Neural crest cell (in vitro differentiated cells): ENCODE measurements at regions not wholly inside any gene's neighbourhood (a gene's known extent, or its start where the extent isn't known, plus 50 kb on each side); places are given as distances from the start of the nearest gene placed in this dataset.

Experiments
- DNase-seq: peaks from one replicate; pipeline ENCODE4 v3.0.0; 2021; ENCODE audit warnings: low read depth, mixed read lengths, low spot score
- H3K27ac Mint-ChIP-seq: one replicate; pipeline ENCODE4 v1.8.0; 2021; ENCODE audit warnings: mild to moderate bottlenecking, mixed read lengths; ENCODE audit not compliant: unreplicated experiment
- H3K27me3 Mint-ChIP-seq: 2 replicates; pipeline ENCODE4 v1.8.0; 2021; ENCODE audit warnings: low read depth, mild to moderate bottlenecking, mixed read lengths
- H3K36me3 Mint-ChIP-seq: 2 replicates; pipeline ENCODE4 v1.8.0; 2021; ENCODE audit warnings: low read depth, mild to moderate bottlenecking, mixed read lengths
- H3K4me1 Mint-ChIP-seq: 2 replicates; pipeline ENCODE4 v1.8.0; 2021; ENCODE audit warnings: mixed read lengths
- H3K4me3 Mint-ChIP-seq: one replicate; pipeline ENCODE4 v1.8.0; 2021; ENCODE audit warnings: mild to moderate bottlenecking, mixed read lengths
- H3K9me3 Mint-ChIP-seq: 2 replicates; pipeline ENCODE4 v1.8.0; 2021; ENCODE audit warnings: mixed read lengths
- TF ChIP-seq, protein P1 (sequence below): fragments of 200-600 bp; sonication (generic); conservative IDR thresholded peaks from 2 replicates; pipeline ENCODE4 v1.5.0; 2021; ENCODE audit warnings: antibody characterized with exemption, mild to moderate bottlenecking

- DNase-seq = no peak
- Mint-ChIP-seq H3K27me3 (no peaks in the 10 kb centered on the region), H3K4me1 (no peaks in the 10 kb centered on the region), H3K27ac (no peak overlapping the region), H3K4me3 (no peak overlapping the region), H3K9me3 (peaks cover 4% of the 10 kb centered on the region), H3K36me3 (no peaks in the 10 kb centered on the region)
- TF ChIP-seq, protein P1, sequence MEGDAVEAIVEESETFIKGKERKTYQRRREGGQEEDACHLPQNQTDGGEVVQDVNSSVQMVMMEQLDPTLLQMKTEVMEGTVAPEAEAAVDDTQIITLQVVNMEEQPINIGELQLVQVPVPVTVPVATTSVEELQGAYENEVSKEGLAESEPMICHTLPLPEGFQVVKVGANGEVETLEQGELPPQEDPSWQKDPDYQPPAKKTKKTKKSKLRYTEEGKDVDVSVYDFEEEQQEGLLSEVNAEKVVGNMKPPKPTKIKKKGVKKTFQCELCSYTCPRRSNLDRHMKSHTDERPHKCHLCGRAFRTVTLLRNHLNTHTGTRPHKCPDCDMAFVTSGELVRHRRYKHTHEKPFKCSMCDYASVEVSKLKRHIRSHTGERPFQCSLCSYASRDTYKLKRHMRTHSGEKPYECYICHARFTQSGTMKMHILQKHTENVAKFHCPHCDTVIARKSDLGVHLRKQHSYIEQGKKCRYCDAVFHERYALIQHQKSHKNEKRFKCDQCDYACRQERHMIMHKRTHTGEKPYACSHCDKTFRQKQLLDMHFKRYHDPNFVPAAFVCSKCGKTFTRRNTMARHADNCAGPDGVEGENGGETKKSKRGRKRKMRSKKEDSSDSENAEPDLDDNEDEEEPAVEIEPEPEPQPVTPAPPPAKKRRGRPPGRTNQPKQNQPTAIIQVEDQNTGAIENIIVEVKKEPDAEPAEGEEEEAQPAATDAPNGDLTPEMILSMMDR = no peak
These were observed 993.6 kb upstream of the SPRY2 start for GRCh38 chr13:81334481-81334880.

DNA sequence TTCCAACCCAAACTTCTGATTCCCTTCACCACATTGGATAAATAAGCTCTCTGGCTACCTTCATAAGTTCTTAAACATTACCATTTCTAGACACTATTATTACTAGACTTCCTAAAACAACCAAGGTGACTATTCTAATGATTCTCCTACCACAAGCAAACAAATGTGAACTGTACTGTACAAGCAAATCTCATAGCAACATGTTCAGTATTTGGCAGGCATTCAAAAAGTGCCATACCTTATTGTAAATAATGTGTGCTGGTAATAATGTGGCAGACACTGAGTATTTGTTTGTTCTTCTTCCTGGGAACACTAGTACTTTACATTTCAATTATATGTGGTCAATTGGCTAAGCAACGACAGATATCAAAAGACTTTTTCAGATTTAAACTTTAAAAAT lies 986.0 kb upstream of the SPRY2 start:
- Mint-ChIP-seq H3K4me1 (no peaks in the 10 kb centered on the region), H3K9me3 (no peaks in the 10 kb centered on the region), H3K4me3 (no peak overlapping the region), H3K27ac (no peak overlapping the region), H3K36me3 (no peaks in the 10 kb centered on the region), H3K27me3 (no peaks in the 10 kb centered on the region)
- no peak for DNase-seq
- TF ChIP-seq, protein P1 = no peak

DNA sequence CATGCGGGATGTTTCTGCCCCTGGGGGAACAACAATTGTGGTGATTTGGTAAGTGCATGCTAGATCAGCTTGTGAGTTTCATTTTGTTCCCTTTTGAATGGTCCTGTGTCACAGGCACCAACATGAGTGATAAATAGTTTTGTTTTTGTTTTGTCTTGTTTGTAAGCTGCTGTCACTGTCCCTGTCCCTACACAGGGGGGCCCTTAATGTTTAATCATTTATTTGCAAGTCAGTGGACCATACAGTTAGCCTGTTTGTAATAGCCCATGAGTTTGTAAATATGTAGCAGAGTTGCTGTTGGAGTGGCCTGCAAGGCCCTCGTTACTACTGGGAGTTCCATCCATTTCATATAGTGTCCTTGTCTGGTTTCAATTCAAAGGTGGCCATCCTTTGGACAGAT lies 979.6 kb upstream of the SPRY2 start:
- DNase-seq = no peak
- Mint-ChIP-seq H3K27me3 (no peaks in the 10 kb centered on the region), H3K9me3 (no peaks in the 10 kb centered on the region), H3K4me3 (no peak overlapping the region), H3K27ac (no peak overlapping the region), H3K4me1 (no peaks in the 10 kb centered on the region), H3K36me3 (no peaks in the 10 kb centered on the region)
- TF ChIP-seq, protein P1 = no peak

DNA sequence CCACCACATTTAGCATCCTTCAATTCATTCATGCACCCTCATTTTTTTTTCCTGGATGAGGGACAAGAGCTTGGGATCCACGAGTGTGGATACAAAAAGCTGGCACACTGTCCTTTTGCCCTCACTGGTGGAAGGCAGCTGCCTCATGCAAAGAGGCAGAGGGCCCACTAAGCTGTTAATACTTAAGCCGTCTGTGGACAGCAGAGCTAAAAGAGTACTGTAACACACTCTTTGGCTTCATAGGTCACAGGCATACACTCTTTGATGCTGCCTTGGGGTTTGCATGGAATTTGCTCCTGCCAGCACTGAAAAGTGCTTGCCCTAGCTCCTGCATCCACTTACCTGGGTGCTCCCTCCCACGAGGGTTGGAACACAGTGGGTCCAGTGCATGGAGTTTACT lies 978.4 kb upstream of the SPRY2 start:
- Mint-ChIP-seq H3K27ac (no peak overlapping the region), H3K27me3 (no peaks in the 10 kb centered on the region), H3K4me3 (no peak overlapping the region), H3K9me3 (no peaks in the 10 kb centered on the region), H3K4me1 (no peaks in the 10 kb centered on the region), H3K36me3 (no peaks in the 10 kb centered on the region)
- TF ChIP-seq, protein P1 = no peak
- no peak for DNase-seq

DNA sequence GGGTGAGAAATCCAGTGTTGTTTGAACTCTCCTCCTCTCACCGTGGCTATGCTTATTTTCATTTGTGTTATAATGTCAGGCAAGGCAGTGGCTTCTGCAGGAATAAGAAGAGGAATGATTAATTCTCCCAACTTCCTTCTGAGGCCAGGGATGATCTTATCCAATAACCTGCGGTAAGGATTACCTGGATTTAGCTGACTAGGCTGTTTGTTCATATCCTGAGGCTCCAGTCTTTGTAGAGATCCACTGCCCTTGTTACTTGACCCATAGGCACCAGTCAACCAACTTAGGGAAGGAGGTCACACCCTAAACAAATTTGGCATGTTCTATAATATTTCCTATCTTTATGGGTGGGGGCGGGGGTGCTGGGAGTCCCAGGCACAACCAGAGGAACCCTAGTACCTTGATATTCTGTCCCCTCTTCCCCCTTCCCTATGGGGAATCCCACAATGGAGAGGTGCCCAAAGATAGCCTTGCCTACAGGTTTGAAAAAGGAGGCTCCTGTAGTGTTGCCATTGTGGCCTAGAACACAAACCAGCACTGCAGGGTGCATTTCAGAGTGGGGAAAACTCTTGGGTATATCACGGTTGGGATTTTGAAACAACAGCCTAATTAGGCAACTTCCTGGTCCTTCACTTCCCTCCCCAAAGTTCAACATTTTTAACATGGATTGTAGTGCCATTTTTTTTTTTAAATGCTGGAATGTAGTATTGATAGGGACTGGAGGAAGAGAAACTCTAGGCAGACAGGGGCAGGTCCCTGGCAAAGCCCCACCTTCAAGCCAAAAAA lies 977.5 kb upstream of the SPRY2 start:
- TF ChIP-seq, protein P1 = no peak
- Mint-ChIP-seq H3K9me3 (no peaks in the 10 kb centered on the region), H3K27ac (no peak overlapping the region), H3K36me3 (no peaks in the 10 kb centered on the region), H3K27me3 (no peaks in the 10 kb centered on the region), H3K4me1 (no peaks in the 10 kb centered on the region), H3K4me3 (no peak overlapping the region)
- DNase-seq = no peak
